ENCODE measurements at regions not wholly inside any gene's neighbourhood (a gene's known extent, or its start where the extent isn't known, plus 50 kb on each side); places are given as distances from the start of the nearest gene placed in this dataset.

DNA sequence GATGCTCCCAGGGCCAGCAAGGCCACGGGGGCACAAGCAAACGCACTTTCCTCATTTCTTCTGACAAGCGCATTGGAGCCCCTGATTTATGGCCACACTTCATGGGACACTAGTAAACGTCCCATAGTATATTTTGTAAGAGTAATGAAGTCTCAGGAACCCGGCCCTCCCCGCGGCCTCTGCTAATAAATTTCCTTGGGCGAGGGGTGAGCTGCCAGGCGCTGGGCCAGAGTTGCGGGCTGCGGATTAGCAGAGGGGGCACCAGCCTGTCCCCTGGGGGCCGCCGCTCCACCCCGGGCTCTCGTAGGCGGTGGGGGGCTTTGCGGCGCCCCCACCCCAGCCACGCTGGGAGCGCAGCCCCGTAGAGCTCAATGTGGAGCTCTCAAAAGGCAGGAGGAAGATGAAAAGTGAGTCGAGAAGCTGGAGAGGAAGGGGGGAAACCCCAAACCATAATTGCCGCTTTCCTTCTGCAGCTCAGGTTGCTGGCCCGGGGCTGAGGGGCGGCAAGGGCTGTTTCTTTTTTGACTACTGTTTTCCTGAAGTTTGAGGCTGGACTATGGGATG is 173.6 kb downstream of the CDC5L start:
- DNase-seq = no peak

- no peak for DNase-seq
These were observed 174.5 kb downstream of the CDC5L start for GRCh38 chr6:44561832-44562665.

GRCh38 chr6:44563397-44563796 is 175.9 kb downstream of the CDC5L start:
- DNase-seq = no peak

DNA sequence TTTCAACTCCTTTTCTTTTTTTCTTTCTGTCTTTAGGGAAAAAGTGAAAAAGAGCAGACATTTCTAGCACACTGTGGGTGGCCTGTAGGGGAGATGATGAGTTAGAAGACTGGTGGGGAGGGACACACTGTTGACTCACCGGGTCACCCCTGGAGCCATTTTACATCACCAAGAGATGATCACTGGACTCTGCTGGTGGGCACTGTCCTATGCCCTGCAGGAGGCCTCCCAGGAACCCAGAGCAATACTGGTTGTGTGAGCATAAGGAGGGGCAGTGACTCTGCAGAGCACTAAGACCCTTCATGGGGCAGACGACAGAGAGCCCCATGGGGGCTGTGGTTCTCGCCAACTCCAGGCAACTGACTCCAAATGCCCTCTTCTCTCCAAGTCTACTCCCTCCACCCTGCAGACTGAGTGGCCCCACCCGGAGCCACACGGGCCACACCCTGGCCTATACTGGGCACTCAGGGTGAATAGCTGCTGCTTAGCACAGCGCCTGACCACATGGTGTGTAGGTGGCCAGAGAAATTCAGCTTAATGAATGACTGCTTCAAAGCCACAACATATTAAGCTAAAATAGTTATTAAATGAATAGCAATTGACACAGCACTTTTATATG is 177.5 kb downstream of the CDC5L start:
- no peak for DNase-seq

GRCh38 chr6:44567406-44567805 is 179.9 kb downstream of the CDC5L start:
- DNase-seq = peak; percentile 6

GRCh38 chr6:44569131-44569530 is 181.6 kb downstream of the CDC5L start:
- no peak for DNase-seq

DNA sequence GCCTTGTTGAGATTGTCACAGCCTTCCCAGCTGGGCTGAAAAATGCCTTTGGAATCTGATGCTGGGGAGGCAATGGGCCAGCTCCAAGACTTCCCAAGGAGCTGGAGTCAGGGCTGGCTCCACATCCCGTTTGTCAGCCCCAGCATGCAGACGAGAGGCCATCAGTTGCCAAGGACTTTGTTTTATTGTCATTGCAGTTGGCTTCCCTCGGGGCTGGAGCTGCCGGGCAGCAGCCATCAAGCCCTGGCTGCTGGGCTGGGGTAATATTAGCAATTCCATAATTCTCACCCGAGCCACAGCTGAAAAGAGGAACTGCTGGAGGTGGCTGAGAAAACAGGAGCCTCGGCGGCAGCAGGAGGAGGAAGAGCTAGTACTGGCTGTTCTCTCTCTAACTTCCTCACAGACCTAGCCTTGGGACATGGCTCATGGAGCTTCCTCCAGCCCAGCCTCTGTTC is 182.5 kb downstream of the CDC5L start:
- peak; percentile 44 for DNase-seq

GRCh38 chr6:44571510-44571909 is 184.0 kb downstream of the CDC5L start:
- no peak for DNase-seq

GRCh38 chr6:44572346-44572745 is 184.8 kb downstream of the CDC5L start:
- DNase-seq = no peak

DNA sequence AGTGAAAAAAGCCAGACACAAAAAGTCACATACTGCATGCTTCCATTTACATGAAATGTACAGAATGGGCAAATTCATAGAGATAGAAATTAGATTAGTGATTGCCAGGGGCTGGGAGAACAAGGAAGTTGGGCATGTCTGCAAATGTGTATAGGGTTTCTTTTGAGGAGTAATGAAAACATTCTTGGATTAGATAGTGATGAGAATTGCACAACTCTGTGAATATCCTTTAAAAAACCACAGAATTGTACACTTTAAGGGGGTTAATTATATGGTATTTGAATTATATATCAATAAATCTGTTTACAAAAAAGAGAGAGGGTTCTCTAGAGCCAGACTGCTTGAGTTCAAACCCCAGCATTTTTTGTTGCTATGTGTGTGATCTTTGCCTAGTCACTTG is 188.1 kb downstream of the CDC5L start:
- no peak for DNase-seq

GRCh38 chr6:44576132-44576631 is 188.7 kb downstream of the CDC5L start:
- DNase-seq = no peak

DNA sequence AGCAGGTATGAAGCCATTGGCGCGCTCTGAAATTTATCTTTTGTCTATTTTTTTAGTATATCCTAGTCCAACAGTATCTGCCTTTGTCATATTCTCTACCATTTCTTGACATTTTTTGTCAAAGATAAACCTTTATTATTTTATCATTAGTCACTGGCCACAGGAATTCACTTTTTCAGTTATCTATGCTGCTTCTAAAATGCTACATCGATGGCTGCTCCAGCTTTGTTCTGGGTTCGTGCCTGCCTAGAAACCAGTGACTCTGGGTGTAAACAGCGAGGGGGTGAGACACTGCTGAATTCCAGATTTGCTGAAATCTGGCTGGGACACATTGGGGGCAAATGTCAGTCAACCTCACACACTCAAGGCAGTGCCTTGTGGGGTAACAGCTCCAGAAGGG is 193.4 kb downstream of the CDC5L start:
- no peak for DNase-seq

- DNase-seq = no peak
These were observed 195.4 kb downstream of the CDC5L start for GRCh38 chr6:44582930-44583329.

DNA sequence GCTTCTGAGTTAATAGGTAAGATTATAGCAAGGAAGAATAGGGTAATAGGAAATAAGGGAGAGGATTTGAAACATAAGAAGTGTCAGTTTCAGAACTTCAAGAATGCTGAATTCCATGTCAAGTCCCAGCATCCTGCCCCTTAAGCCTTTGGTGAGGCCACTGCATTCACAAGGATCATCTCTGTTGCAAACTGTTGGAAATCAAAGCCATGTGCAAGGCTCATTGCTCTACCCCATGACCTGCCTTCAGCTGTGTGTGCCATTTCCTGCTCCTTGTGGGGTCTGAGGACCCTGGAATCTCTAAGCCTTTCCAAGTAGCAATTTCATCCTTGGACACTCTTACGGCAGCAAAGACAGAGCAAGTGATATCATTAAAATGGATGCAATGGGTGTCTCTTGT is 203.0 kb downstream of the CDC5L start:
- DNase-seq = no peak

GRCh38 chr6:44593539-44593944 is 206.0 kb downstream of the CDC5L start:
- DNase-seq = no peak

DNA sequence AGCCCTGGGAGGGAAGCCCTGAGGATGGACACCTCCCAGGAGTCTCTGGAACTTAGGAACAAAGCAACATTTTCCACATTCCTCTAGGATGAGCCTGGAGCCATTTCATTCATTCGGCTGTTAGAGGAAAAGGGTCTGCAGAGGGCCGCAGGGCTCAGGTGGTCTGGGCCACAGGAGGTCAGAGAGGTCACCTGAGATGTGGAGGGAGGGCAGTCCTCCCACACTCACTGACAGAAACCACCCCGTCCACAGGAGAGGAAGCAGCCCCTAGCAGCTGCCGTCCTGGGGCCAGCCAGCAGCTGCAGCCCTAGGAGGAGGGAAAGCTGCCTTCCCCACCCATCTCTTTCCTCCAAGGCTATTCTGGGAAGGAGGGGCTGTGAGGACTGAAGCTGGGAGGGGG is 207.0 kb downstream of the CDC5L start:
- no peak for DNase-seq

DNA sequence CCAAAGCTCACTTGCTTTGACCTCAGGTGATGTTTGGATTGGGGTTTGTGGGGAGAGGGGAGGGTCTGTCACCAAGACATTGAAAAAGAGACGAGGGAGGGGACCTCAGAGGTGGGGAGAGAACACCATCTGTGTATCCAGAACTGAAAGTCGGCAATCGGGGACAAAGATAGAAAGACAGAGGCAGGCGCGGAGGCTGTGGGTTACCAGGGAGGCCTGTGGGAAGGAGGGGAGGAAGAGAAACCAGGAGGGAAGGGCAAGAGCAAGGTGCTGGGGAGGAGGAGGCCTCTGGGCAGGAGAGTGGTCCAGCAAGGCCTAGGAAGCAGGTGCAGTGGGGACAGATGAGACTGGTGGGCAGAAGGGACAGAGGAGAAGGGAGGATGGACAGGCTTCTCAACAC is 211.2 kb downstream of the CDC5L start:
- DNase-seq = no peak

DNA sequence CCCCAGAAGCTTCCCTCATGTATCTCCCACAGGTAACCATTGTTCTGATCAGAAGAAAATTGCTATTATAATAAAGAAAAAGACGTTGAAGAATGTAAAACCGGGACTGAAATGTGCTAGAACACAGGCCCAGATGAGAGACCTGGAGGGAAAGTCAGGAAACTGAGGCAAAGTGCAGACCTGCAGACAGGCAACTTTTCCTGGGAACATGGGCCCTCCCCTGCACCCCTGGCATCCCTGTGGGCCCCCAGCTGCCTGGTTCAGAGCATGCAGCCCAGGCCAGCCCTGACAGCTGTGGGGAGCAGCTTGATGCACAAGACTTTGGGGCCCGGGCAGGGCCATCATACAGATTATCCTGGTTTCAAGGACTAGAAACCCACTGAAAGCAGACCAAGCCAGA is 212.2 kb downstream of the CDC5L start:
- no peak for DNase-seq

DNA sequence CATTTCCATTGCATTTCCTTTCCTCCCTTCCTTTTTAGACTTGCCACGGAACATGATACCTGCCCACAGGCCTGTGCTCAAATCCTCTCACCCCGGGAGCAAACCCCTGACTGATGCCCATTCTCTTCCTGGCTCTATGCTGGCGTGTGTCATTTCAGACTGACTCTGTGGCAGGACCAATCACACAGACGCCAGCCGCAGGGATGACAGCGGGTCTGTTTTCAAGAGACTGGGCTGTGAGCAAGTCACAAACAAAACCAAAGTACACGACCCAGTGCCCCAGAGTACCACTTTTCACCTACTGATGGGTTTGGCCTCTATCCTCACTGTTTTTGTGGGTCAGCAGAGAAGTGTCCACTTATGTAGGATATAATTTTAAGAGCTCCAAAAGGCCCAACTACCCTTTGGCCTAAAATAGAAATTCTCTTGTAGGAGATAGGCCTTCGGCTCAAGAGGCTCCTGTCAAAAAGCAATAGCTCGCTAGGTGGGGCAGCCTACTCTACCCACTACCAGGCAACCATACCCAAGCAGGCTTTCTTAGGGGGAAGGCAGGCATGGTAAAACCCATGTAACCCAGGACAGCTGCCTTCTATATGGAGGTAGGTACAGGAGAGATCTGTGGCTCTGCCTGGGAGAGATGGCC is 215.7 kb downstream of the CDC5L start:
- DNase-seq = no peak

DNA sequence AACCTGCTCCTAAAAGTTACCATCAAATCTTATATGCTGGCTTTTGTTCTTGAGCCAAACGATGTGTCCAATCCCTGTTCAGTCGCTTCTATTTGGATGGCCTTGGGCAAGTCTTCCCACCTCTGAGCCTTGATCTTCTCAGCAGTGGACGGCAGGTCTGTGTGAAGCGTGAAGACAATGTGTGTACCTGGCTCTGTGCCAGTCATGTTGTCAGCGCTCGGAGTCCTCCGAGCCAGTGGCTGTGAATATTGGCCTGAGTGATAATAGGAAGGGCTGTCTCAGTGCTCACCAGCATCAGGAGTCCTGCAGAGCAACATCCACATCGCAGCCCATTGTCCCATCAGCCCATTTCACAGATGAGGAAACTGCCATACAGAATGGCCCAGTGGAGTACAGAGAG is 219.0 kb downstream of the CDC5L start:
- DNase-seq = no peak

GRCh38 chr6:44606976-44607375 is 219.5 kb downstream of the CDC5L start:
- DNase-seq = no peak

GRCh38 chr6:44608175-44608574 is 220.7 kb downstream of the CDC5L start:
- no peak for DNase-seq

DNA sequence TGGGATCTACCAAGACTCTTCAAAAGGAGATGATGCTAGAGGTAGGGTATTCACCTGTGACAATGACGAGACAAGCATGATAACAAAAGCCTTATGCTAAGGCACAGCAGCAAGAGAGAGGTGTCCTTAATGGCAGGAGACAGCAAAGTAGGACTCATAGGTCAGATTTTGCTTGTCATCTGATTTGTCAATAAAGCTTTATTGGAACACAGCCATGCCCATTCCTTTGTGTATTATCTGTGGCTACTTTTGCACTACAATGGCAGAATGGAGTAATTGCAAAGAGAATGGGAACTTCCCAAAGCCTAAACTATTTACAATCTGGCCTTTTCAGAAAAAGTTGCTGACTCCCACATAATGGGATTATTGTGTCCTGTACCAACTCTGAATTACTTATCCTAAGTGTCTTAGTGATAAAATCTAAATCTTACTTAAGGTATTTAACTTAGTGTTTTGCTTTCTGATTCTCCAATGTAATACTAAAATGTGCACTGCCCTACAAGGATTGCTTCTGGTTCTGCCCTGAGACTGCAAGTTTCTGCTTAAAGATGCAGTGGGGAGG is 221.6 kb downstream of the CDC5L start:
- DNase-seq = no peak

Measured in midbrain (tissue), 1 donor.